ENCODE measurements at regions not wholly inside any gene's neighbourhood (a gene's known extent, or its start where the extent isn't known, plus 50 kb on each side); places are given as distances from the start of the nearest gene placed in this dataset.

DNA sequence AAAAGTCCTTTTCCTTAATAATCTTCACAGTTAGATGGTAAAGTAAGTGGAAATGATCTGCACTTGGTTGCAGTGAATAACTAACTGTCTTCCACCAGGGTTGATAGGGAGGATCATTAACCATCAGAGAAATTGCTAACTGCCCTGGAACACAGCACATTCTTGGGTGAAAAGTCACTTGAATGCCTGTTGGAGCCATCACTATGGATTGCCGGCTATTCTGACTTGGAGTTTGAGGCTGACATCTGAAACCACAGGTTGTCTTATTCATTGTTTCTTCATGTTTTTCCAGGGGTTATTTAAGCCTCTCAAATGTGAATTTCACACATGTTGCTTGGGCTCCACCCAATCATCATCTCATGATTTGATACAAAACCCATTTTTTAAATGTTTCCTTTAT, 901.4 kb downstream of the MCTP2 start:
- Histone ChIP-seq H3K4me3 (ENCODE audit: low read depth, low read length, poor library complexity, severe bottlenecking) (no peak overlapping the region), H3K9me3 (ENCODE audit: low read depth, low read length, poor library complexity, severe bottlenecking) (no peaks in the 10 kb centered on the region), H3K36me3 (ENCODE audit: insufficient read depth, low read length, poor library complexity, severe bottlenecking) (no peaks in the 10 kb centered on the region), H3K27ac (ENCODE audit: low read depth, low read length, poor library complexity, severe bottlenecking) (no peak overlapping the region), H3K27me3 (replicated peaks; ENCODE audit: insufficient read depth, low read depth, low read length, poor library complexity) (no peaks in the 10 kb centered on the region), H3K4me1 (ENCODE audit: insufficient read depth, low read length, poor library complexity, severe bottlenecking) (no peaks in the 10 kb centered on the region)
- DNase-seq (ENCODE audit: low spot score), result no peak
- no TSS peak for BruUV-seq (replicated peaks)
- CTCF ChIA-PET, result no interaction called here
- TF ChIP-seq, protein P1, sequence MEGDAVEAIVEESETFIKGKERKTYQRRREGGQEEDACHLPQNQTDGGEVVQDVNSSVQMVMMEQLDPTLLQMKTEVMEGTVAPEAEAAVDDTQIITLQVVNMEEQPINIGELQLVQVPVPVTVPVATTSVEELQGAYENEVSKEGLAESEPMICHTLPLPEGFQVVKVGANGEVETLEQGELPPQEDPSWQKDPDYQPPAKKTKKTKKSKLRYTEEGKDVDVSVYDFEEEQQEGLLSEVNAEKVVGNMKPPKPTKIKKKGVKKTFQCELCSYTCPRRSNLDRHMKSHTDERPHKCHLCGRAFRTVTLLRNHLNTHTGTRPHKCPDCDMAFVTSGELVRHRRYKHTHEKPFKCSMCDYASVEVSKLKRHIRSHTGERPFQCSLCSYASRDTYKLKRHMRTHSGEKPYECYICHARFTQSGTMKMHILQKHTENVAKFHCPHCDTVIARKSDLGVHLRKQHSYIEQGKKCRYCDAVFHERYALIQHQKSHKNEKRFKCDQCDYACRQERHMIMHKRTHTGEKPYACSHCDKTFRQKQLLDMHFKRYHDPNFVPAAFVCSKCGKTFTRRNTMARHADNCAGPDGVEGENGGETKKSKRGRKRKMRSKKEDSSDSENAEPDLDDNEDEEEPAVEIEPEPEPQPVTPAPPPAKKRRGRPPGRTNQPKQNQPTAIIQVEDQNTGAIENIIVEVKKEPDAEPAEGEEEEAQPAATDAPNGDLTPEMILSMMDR (conservative IDR thresholded peaks at IDR 0.05; ENCODE audit: low read depth, low read length), result no peak
- TF ChIP-seq EZH2 (IDR thresholded peaks at IDR 0.05; ENCODE audit: borderline replicate concordance, low read depth, low read length, poor library complexity, severe bottlenecking), result no peak
- POLR2A ChIA-PET (ENCODE audit: low non-redundant PET), result no interaction called here
- intact Hi-C loops (cut with micrococcal nuclease; ENCODE audit: unreplicated experiment), result no loop called here

DNA sequence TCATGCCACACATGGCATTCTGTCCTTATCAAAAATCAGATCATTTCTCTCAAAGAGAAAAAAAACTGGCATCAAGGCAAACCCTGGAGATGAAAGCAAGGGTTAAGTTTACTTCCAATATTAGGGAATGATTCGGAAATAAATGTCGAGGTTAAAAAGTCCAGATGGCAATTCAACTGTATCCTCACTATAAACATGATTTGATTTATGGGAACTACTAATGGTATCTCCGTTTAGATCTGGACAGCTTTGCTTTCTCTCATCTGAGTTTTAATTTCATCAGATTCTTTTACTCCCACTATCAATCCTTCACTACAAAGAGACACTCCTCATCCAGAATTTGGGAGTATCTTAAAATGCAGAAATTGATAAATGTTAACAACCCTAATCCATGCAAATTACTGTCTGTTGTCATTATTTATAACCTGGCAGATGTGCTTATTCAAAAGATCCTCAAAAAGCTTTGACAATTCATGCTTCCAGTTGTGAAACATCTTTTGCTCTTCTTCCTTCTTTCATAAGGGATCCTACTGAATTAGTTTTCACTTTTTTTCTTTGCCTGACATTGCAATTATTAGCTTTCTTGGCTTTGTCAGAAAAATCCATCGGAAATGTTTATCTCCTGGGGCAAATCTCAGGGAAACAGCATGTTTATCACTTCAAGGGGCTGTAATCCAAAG, 903.2 kb downstream of the MCTP2 start:
- POLR2A ChIA-PET (ENCODE audit: low non-redundant PET), result interaction anchor here (0.7 kb wide), 1 partner anchor 654 kb away, joined by 3 read pairs; no protein-coding TSS in a partner anchor
- Histone ChIP-seq H3K27me3 (replicated peaks; ENCODE audit: insufficient read depth, low read depth, low read length, poor library complexity) (no peaks in the 10 kb centered on the region), H3K27ac (ENCODE audit: low read depth, low read length, poor library complexity, severe bottlenecking) (no peak overlapping the region), H3K9me3 (ENCODE audit: low read depth, low read length, poor library complexity, severe bottlenecking) (no peaks in the 10 kb centered on the region), H3K36me3 (ENCODE audit: insufficient read depth, low read length, poor library complexity, severe bottlenecking) (no peaks in the 10 kb centered on the region), H3K4me1 (ENCODE audit: insufficient read depth, low read length, poor library complexity, severe bottlenecking) (no peaks in the 10 kb centered on the region), H3K4me3 (ENCODE audit: low read depth, low read length, poor library complexity, severe bottlenecking) (no peak overlapping the region)
- CTCF ChIA-PET, result no interaction called here
- TF ChIP-seq EZH2 (IDR thresholded peaks at IDR 0.05; ENCODE audit: borderline replicate concordance, low read depth, low read length, poor library complexity, severe bottlenecking), result no peak
- TF ChIP-seq, protein P1 (conservative IDR thresholded peaks at IDR 0.05; ENCODE audit: low read depth, low read length), result no peak
- intact Hi-C loops (cut with micrococcal nuclease; ENCODE audit: unreplicated experiment), result no loop called here
- no TSS peak for BruUV-seq (replicated peaks)
- DNase-seq (ENCODE audit: low spot score), result peak; percentile 4

DNA sequence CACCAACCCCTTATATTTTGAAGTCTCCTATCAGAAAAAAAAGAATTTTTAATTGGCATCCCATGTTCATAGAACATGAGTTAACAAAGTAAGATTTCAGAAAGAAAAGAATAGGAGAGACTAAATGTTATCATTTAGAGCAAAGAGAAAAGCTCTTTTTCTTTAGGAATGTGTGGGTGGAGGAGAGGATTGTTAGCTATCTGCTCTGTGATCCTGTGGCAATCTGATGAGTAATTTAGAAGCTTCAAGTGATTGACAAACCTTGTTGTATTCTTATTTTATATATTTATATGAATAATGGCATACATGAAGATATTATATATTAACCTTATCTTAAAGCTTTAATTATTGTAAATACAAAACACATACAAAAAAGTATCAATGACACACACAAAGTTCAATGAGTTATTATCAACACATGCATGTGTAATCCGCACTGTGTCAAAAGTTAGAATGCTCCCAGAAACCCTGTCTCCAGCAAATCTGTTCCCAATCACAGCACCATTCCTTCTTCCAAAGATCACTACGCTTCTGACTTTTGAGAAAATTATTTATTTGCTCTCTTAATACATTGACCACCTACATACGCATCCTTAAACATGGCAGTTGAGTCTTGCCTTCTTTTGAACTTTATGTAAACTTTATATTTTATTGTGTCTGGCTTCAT, 907.4 kb downstream of the MCTP2 start:
- no peak overlapping the region for H3K4me3 ChIP-seq (ENCODE audit: low read depth, low read length, poor library complexity, severe bottlenecking)
- intact Hi-C loops (cut with micrococcal nuclease; ENCODE audit: unreplicated experiment), result no loop called here
- no peaks in the 10 kb centered on the region for H3K36me3 ChIP-seq (ENCODE audit: insufficient read depth, low read length, poor library complexity, severe bottlenecking)
- no peaks in the 10 kb centered on the region for H3K4me1 ChIP-seq (ENCODE audit: insufficient read depth, low read length, poor library complexity, severe bottlenecking)
- DNase-seq (ENCODE audit: low spot score), result no peak
- no peak for TF ChIP-seq EZH2 (IDR thresholded peaks at IDR 0.05; ENCODE audit: borderline replicate concordance, low read depth, low read length, poor library complexity, severe bottlenecking)
- TF ChIP-seq, protein P1 (conservative IDR thresholded peaks at IDR 0.05; ENCODE audit: low read depth, low read length), result no peak
- no peak overlapping the region for H3K27ac ChIP-seq (ENCODE audit: low read depth, low read length, poor library complexity, severe bottlenecking)
- CTCF ChIA-PET, result no interaction called here
- BruUV-seq (replicated peaks), result no TSS peak
- H3K27me3 ChIP-seq (replicated peaks; ENCODE audit: insufficient read depth, low read depth, low read length, poor library complexity), result no peaks in the 10 kb centered on the region
- POLR2A ChIA-PET (ENCODE audit: low non-redundant PET), result no interaction called here
- no peaks in the 10 kb centered on the region for H3K9me3 ChIP-seq (ENCODE audit: low read depth, low read length, poor library complexity, severe bottlenecking)
